HEK293T (cell line): ENCODE measurements at regions not wholly inside any gene's neighbourhood (a gene's known extent, or its start where the extent isn't known, plus 50 kb on each side); places are given as distances from the start of the nearest gene placed in this dataset.

Experiments
- ARNT ChIP-seq: fragments of 450-650 bp; IDR thresholded peaks from 2 replicates; pipeline ENCODE4 v1.6.1; 2017; ENCODE audit warnings: mild to moderate bottlenecking
- BHLHE40 ChIP-seq: fragments of 450-650 bp; IDR thresholded peaks from 2 replicates; pipeline ENCODE4 v1.6.1; 2016; ENCODE audit warnings: mild to moderate bottlenecking, moderate library complexity, borderline replicate concordance
- ELF4 ChIP-seq: fragments of 450-650 bp; IDR thresholded peaks from 2 replicates; pipeline ENCODE4 v1.6.1; 2017; ENCODE audit warnings: antibody characterized with exemption
- FOXA1 ChIP-seq: fragments of 450-650 bp; IDR thresholded peaks from 2 replicates; pipeline ENCODE4 v1.6.1; 2016; ENCODE audit warnings: mild to moderate bottlenecking
- FOXK2 ChIP-seq: fragments of 450-650 bp; IDR thresholded peaks from 2 replicates; pipeline ENCODE4 v1.6.1; 2016; ENCODE audit warnings: mild to moderate bottlenecking
- FOXM1 ChIP-seq: fragments of 450-650 bp; IDR thresholded peaks from 2 replicates; pipeline ENCODE4 v1.6.1; 2017; ENCODE audit warnings: mild to moderate bottlenecking, borderline replicate concordance
- HDGF ChIP-seq: fragments of 450-650 bp; IDR thresholded peaks from 2 replicates; pipeline ENCODE4 v1.6.1; 2017; ENCODE audit warnings: antibody characterized with exemption, borderline replicate concordance
- L3MBTL2 ChIP-seq: fragments of 450-650 bp; conservative IDR thresholded peaks from 2 replicates; pipeline ENCODE4 v1.6.1; 2016; ENCODE audit warnings: mild to moderate bottlenecking
- LEF1 ChIP-seq: fragments of 450-650 bp; IDR thresholded peaks from 2 replicates; pipeline ENCODE4 v1.6.1; 2017; ENCODE audit warnings: mild to moderate bottlenecking, borderline replicate concordance
- SP1 ChIP-seq: fragments of 450-650 bp; IDR thresholded peaks from 2 replicates; pipeline ENCODE4 v1.6.1; 2017
- SUZ12 ChIP-seq: fragments of 450-650 bp; IDR thresholded peaks from 2 replicates; pipeline ENCODE4 v1.6.1; 2016; ENCODE audit warnings: mild to moderate bottlenecking
- TARDBP ChIP-seq: fragments of 450-650 bp; IDR thresholded peaks from 2 replicates; pipeline ENCODE4 v1.6.1; 2016
- ZNF384 ChIP-seq: fragments of 450-650 bp; IDR thresholded peaks from 2 replicates; pipeline ENCODE4 v1.6.1; 2016

DNA sequence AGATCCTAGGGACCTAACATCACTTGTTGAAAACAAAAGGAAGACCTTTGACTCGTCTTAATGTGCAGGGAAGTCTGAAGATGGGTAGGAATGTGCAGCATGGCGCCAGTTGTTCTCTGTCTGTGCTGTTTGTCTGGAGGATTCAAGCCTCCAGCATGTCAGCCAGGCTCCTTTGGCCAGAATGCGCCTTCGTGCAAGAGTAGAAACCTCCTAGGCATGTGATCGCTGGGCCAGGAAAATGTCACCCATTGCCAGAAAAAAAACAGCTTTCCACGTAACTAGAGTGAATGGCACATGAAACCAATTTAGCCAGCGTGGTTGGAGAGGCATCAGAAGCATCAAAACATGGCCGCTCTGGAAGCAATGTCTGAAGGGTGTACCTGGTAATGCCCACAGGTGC is 132.7 kb downstream of the EDN1 start:
- no peak for TF ChIP-seq FOXA1
- TF ChIP-seq SP1: no peak
- TF ChIP-seq BHLHE40: no peak
- no peak for TF ChIP-seq FOXK2
- TF ChIP-seq HDGF: no peak
- TF ChIP-seq L3MBTL2: no peak
- TF ChIP-seq ZNF384: no peak
- TF ChIP-seq FOXM1: no peak
- no peak for TF ChIP-seq SUZ12
- no peak for TF ChIP-seq LEF1
- no peak for TF ChIP-seq ARNT
- TF ChIP-seq TARDBP: no peak
- TF ChIP-seq ELF4: no peak
